UCSD-AML1 (cell line): ENCODE measurements at regions not wholly inside any gene's neighbourhood (a gene's known extent, or its start where the extent isn't known, plus 50 kb on each side); places are given as distances from the start of the nearest gene placed in this dataset.

ENCODE experiments used
- DNase-seq: peaks from one replicate; lab custom pipeline; 2025; ENCODE audit not compliant: unreplicated experiment; lab: John Stamatoyannopoulos, UW

DNA sequence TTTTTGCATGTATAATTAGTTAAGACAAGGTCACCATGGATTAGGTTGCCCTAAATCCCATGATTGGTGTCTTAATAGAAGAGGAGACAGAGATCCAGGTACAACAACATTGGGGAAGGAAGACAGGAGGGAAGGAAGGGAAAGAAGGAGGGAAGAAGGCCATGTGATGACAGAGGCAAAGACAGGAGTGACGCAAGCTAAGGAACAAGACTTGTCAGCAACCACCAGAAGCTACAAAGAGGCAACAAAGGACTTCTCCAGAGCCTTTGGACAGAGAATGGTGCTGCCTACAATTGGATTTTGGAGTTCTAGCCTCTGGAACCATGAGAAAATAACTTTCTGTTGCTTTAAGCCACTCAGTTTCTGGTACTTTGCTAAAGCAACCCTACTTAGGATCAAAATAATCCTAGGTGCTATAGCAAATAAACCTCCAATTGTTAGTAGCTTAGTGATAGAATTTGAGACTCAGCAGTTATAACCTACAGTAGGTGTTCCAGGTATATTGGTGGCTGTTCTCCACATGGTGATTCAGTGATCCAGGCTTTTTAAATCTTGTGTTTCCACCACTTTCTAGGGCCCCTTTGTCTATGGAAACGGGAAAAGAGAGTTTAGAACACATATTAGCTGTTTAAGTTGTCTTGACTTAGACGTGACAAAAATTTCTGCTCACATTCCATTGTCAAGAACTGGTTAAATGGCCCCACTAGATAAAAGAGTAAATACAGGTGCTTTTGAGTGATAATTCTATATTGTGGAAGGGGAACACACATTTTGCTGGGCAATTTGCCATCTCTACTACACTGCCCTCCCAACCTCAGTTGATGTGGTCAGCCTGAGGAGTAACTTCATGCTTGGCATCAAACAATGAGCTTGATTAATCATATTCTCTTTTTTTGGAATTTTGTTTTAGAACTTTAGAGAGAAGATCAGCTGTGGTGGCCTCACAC lies 70.5 kb upstream of the SP4 start:
- no peak for DNase-seq

DNA sequence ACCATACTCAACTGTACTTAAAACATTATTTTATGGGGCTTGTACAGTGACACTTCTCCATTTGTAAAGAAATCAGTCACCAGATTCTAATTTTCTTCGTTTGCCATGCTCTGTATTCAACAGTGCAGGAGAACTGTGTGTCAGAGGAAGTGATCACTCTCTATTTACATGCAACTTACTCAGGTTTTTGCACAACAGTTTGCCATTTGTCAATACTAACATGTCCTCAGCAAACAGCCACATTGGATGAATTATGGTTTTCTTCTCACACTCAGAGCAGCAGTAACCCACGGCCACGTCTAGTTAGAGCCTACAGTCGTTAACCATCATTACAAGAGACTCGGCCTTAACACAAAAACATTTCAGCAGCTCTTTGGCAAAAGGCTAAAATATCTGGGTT lies 69.2 kb upstream of the SP4 start:
- no peak for DNase-seq

DNA sequence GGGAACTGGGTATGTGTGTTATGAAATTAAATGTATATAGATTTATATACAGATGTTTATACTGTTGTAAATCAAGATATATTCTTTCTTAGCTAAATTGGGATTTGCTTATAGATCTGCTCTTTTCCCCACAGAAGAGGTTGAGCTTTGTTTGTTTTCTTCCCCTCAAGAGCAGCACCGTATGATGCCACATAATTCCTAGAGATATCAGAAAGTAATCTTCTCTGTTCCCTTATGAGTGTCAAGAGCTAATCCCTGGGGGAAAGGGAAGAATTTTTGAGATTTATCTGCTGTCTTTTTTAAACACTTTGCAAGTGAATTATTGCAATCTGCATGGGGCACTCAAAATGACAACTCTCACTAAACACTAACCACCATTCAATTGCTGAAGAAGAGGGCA lies 68.7 kb upstream of the SP4 start:
- no peak for DNase-seq

DNA sequence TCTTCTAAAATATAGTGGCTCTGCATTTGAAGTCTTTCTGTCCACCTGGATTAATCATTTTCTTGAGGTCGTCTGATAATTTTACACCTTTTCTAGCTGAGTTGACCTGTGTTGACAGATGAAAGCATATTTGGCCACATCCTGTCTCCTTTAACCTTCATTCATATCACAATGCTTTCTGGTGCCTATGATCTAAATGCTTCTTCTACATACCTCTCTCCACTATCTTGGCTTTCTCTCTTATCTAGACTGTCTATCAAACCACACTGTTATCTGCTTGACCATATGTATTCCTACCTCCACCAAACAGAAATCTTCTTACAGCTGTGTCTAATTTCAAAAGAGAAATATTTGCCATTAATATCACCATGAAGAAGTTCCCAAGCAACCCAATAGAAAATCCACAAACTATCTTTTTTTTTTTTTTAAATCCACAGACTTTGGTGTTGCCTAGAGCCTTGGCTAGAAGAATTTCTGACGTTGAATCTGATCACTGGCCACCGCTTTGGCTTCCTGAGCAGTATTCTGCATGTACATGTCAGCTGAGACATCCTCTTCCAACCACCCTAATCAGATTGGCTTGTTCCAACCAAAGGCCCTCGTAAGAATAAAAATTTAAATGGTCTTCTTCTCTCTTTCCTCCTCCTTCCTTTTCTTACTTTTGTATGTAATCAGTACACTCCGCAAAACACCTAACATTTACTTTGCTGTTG lies 66.3 kb upstream of the SP4 start:
- DNase-seq: no peak

DNA sequence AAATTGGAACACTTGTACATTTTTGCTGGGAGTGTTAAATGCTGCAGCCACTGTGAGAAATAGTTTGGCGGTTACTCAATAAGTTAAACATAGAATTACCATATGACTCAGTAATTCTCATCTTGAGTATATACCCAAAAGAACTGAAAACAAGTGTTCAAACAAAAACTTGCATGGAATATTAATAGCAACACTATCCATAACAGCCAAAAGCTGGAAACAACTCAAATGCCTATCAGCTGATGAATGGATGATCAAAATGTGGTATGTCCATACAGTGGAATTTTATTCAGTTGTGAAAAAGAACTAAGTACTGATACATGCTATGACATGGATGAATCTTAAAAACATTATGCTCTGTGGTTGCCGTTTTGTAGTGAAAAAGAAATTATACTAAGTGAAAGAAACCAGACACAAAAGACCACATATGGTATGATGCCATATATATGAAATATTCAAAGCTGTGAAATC lies 63.0 kb upstream of the SP4 start:
- no peak for DNase-seq

DNA sequence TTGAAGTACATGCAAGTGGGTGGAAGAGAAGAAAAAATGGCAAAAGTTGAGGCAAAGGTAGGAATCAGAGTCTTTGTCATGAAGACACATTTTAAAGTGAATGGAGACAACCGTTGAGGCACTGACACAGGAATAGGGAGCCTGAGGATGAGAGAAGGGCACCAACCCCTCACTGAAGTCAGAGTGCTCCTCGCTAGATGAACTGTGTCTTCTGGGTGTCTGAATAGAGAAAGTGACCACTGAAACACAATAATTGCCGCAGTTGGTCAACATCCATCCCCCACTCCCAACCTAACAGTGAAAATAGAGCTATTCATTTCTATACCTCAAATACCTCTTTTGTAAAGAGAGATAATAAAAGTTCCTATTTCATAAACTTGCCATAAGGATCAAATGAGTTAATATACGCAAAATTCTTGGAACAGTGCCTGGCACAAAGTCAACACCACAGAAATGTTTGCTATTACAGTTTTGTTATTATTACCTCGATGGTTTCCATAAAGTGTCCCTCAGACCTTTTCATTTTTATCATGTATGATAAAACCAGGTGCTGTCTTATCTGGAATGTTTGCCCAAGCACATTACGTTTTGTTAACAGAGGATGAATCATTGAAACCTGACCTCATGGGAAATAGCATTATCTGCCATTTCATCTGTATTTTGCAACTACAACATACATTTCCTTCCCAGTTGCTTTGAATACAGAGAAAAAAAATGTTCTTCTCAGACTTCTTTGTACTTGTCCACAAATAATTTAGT lies 61.8 kb upstream of the SP4 start:
- DNase-seq: no peak

DNA sequence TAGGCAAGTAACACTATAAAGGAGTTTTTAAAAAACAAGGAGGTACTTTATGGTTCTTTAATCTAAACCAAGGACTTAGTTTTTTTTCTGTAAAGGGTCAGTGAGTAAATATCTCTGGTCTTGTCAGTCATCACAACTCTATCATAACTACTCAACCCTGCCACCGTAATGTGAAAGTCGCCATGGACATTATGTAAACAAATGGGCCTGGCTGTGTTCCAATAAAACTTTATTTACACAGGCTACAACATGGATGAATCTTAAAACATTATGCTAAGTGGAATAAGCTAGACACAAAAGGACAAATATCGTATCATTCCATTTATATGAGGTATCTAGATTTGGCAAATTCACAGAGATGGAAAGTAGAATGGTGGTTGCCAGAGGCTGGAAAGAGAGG lies 60.8 kb upstream of the SP4 start:
- DNase-seq: no peak

DNA sequence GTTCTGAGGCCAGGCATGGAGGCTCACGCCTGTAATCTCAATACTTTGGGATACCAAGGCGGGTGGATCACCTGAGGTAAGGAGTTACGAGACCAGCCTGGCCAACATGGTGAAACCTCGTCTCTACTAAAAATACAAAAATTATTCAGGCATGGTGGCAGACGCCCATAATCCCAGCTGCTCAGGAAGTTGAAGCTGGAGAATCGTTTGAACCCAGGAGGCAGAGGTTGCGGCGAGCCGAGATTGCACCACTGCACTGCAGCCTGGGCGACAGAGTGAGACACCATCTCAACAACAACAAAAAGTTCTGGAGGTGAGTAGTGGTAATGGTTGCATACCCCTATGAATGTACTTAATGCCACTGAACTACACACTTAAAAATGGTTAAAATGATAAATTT lies 60.3 kb upstream of the SP4 start:
- DNase-seq: no peak

DNA sequence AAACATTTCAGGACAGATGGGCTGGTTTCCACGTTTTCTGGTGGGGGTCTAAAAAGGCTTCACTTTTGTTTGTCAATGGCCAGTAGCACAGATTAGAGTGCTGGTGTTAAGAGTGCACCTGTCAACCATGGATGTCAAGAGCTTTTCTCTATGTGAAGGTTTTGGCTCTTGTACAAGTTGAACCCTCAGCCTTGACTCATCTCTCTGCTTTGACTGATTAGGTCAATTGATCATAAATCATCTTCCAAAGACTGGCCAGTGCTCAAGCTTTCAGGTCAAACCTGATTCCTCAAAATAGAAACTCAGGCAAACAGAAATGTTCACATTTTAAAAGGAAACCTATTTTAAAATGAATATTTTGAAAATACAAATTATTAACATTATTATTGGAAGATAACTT lies 59.6 kb upstream of the SP4 start:
- DNase-seq: no peak

DNA sequence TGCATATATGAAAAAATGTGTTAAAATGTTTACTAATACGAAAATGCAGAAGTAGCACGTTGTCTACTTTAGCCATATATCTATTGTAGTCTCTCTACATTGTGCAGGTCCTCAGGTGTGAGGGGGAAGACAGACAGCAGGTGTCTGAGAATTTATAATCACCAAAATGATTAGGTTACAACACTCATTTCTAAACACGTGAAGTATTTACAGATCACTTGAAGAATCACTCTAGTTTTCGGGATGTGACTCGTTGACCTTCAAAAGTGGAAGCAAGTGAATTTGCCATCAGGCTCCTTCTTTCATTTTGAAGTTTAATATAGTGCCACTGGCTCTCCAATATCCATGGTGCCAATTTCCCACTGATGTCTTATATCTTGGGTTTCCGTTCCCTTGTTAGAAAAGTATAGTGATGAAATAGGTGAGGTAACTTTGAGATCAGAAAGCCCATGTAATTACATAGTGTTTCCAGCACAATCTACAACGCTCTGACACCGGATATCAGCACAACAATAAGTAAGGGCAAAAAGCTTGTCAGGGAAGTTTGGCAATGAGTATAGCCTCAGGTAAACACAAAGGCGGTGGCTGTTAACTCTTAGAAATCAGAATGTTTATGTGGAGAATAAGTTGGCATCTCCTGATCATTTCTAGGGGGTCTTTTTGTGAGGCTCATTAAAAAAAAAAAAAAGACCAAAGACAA lies 57.5 kb upstream of the SP4 start:
- no peak for DNase-seq

DNA sequence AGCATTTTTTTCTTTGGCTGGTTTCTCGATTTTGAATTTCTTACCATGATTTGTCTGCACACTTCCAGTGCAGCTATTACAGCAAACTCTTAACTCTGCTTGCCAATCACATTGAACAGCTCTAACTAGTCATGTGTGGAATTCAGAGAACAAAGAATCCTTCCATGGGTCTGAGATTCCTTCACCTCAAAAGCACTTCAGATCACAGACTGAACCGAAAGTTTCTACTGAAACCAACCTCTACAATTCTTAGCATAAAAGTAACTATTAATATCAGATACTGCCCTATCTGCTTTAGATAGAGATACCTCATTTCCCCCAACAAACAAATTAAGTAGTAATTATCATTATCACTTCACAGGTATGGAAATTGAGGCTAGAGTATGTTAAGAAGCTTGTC lies 56.5 kb upstream of the SP4 start:
- no peak for DNase-seq

DNA sequence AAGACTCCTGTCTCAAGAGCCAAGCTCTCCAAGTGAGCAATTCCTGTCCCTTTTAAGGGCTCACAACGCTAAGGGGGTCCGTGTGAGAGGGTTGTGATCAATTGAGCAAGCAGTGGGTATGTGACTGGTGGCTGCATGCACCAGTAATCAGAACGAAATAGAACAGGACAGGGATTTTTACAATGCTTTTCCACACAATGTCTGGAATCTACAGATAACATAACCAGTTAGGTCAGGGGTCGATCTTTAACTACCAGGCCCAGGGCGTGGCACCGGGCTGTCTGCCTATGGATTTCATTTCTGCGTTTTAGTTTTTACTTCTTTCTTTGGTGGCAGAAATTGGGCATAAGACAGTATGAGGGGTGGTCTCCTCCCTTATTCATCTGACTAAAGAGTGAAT lies 54.9 kb upstream of the SP4 start:
- DNase-seq: no peak

DNA sequence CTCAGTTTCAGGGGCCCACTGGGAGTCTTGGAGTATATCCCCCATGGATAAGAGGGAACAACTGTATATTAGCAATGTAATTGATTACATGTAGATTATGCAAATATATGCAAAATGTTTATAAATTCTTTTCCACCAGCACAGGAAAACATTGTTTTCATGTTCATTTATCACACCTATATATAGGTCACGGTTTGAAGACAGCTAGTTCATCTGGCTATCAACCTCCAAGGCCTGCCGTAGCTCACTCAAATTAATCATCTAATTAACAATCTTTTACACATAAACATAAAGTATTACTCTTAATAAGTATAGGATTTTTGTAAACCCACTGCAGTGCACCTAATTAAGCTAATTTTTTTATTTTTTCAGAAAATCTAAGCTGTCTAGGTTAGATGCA lies 53.7 kb upstream of the SP4 start:
- DNase-seq: no peak

DNA sequence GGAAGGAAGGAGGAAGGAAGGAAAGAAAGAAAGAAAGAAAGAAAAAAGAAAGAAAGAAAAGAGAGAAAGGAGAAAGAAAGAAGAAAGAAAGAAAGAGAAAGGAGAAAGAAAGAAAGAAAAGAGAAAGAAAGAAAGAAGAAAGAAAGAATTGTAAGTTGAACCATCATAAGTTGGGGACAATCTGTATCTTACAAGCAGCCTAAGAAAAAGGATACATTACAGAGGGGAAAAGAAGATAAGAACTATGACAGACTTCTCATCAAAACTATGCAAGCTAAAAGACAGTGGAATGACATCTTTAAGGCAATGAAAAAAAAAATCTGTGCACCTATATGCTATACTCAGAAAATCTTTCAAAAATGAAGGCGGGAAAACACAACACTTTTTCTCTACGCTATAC lies 50.3 kb upstream of the SP4 start:
- no peak for DNase-seq
